Limb (tissue), 2 donors: ENCODE measurements at regions not wholly inside any gene's neighbourhood (a gene's known extent, or its start where the extent isn't known, plus 50 kb on each side); places are given as distances from the start of the nearest gene placed in this dataset.

Experiments
- DNase-seq, 2 donors: peaks; one replicate each; pipeline ENCODE4 v3.0.0-alpha.2; 2016; ENCODE audit errors: extremely low spot score in 2 of 2

- no peak for DNase-seq
Measured at GRCh38 chr3:180340395-180340794, 261.6 kb upstream of the TTC14 start.

GRCh38 chr3:180341516-180341915, 260.4 kb upstream of the TTC14 start:
- DNase-seq = no peak

- DNase-seq = no peak
Measured at GRCh38 chr3:180351601-180352000, 250.4 kb upstream of the TTC14 start.

DNA sequence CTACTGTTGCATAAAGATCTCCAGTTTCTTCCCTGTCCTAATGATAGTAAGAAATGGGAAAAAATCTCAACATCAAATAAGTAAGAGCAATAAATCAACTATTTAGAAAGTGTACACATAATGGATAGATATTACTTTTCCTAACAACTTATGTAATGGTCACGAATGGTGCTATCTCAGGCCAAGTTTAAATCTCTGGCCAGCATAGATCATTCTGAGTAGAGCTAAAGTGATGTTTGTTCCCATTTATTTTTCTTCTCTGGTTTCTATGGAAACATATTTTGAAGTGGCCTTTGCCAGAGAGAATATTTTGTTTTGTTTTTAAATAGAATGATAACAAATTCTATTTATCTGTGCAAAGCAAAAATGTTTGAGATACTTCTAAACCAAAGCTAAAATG, 249.7 kb upstream of the TTC14 start:
- DNase-seq = no peak

GRCh38 chr3:180354214-180354613, 247.7 kb upstream of the TTC14 start:
- no peak for DNase-seq

DNA sequence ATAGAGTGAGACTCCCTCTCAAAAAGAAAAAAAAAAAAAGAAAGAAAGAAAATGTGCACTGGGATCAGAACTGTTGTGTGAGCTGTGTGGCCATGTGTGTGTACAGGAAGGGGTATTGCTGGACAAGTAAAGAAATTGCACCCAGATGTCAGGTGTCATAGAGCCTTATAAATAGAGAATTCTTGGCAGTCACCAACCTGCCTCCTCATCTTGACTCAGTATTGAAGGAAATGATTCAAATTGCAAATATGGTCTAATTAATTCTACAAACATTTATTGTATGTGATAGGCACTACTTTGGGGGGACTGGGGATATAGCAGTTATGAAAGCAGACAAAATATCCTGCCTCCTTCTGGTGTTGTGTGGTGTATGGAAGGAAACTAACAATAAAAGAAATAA, 243.8 kb upstream of the TTC14 start:
- DNase-seq = no peak

GRCh38 chr3:180359061-180359952, 242.7 kb upstream of the TTC14 start:
- DNase-seq = no peak

DNA sequence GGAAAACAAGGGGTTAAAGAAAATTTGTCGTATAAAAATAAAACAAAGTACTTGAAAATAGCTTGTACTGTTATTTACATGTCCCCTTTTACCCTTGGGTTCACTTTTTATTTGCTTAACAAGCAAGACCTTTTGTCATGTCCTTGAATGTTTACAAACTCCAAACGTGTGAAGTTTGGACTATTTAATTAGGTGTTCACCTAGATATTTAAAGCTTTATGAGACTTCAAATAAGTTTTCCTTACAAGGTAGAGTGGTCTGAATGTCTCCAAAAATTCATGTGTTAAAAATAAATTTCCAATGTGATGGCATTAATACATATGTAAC, 242.0 kb upstream of the TTC14 start:
- no peak for DNase-seq

- no peak for DNase-seq
Measured at GRCh38 chr3:180362081-180362480, 239.9 kb upstream of the TTC14 start.

GRCh38 chr3:180375831-180376230, 226.1 kb upstream of the TTC14 start:
- no peak for DNase-seq

DNA sequence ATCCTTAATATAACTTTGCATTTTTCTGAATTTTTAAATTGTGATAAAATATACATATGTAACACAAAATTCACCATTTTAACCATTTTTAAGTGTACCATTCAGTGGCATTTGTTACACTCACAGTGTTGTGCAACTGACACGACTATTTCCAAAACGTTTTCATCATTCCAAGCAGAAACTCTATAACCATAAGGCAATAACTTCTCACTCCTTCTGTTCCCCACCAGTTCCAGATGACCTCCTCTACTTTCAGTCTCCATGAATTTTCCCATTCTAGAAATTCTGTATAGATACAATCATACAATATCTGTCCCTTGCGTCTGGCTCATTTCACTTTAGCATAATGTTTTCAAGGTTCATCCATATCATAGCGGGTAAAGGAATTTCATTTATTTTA, 223.5 kb upstream of the TTC14 start:
- DNase-seq = no peak

- DNase-seq = no peak
Measured at GRCh38 chr3:180382638-180383180, 219.3 kb upstream of the TTC14 start.

DNA sequence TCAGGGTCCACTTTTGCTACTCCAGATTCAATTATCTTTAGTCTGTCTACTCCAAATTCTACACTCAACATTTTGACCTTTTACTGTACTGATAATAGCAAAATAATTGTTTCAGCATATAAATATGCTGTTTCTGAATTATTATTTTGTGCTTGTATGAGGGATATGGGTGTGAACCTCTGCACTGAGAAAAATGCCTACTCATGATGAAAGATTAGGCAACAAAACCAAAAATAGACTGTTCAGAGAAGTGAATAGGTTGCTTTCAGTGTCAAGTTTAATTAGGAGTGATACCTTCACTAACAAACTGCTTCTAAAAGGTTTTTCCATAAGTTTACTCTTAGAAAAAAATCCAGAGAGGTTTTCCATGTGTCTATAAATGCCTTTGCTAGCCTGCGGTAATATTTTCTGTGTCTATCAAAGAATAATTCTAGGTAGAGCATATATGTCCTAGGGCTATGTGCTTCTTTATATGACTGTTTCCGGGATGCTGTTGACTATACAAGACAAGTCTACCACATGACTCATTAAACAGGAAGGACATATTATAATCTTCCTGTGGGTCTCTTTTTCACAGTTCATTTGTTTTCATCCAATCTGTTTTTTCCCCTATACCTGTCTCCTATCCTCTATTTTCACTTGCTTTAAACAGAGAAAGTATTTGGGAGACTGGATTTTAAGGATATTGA, 218.5 kb upstream of the TTC14 start:
- no peak for DNase-seq

DNA sequence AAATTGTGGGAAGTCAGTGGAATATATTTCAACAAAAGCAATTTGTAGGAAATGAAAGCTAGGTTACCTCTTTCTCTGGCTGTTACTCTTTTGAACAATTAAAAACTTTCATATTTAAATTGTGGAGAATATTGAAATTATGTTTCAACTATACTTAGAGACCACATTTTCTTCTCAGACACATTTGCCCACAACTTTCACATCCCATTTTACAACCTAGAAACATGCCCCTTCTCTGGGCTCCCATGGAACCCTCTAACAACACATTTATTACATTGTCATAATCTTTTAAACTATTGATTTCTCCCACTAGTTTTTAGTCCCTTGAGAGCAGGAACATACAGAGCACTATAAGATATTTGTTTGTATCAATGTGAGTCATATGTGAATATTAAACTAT, 211.7 kb upstream of the TTC14 start:
- DNase-seq = no peak

- no peak for DNase-seq
Measured at GRCh38 chr3:180391001-180391400, 211.0 kb upstream of the TTC14 start.

DNA sequence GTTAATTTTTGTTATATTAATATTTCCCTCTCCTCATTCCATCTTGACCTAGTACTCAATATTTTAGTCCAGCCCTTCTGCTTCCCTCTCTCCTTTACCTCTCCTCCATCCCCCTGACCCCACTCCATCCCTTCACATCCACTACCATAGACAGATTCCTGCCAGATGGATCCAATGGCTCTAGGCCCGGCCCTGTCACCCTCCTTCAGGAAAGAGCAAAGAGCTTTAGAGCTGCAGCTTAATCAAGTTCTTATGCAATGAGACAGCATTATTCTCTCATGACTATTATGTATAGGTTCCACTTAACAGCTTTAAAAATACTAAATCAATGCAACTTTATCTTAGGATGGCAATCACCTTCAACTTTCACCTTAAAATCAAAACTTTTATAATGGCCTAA, 200.7 kb upstream of the TTC14 start:
- DNase-seq = no peak

DNA sequence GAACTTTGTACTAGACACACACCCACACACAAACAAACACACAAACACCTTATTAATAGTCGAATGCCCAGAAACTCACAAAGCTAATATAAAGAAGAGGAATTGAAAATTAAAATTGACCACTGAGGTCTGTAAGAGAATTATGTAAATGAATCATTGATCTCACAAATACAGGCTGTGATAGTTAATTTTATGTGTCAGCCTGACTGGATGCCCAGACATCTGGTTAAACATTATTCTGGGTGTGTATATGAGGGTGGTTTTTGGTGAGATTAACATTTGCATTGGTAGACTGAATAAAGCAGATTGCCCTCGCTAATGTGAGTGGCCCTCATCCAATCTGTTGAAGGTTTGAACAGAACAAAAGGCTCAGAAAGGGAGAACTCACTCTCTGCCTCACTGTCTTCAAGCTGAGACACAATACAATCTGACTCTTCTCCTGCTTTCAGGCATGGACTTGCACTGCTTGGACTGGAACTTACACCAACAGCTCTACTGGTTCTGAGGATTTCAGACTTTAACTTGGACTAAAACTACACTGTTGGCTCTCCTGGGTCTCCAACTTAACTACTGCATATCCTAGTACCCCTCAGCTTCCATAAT, 199.4 kb upstream of the TTC14 start:
- no peak for DNase-seq

- DNase-seq = no peak
Measured at GRCh38 chr3:180403156-180403555, 198.8 kb upstream of the TTC14 start.

- DNase-seq = no peak
Measured at GRCh38 chr3:180408654-180409053, 193.3 kb upstream of the TTC14 start.

- no peak for DNase-seq
Measured at GRCh38 chr3:180409170-180409569, 192.8 kb upstream of the TTC14 start.

GRCh38 chr3:180409883-180410282, 192.1 kb upstream of the TTC14 start:
- DNase-seq = no peak

DNA sequence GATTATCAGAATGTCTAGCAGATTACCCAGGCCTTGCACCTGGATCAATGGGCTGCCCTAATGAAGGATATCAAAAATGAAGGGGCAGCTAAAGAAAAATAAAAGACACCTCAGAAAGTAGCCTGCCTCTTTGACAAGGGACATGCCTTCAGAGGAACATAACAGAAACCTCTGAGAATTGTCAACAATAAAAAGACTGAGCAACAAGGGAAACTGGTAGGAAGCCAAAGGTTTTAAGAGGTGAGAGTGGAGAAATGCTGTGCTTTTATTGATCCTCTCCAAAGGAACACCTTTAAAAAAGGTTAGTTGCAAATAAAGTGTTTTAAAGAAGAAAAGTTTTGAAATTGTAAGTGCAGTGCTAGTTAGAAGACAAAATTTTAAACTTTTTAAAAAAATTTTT, 187.8 kb upstream of the TTC14 start:
- no peak for DNase-seq
